ENCODE measurements at regions not wholly inside any gene's neighbourhood (a gene's known extent, or its start where the extent isn't known, plus 50 kb on each side); places are given as distances from the start of the nearest gene placed in this dataset.

DNA sequence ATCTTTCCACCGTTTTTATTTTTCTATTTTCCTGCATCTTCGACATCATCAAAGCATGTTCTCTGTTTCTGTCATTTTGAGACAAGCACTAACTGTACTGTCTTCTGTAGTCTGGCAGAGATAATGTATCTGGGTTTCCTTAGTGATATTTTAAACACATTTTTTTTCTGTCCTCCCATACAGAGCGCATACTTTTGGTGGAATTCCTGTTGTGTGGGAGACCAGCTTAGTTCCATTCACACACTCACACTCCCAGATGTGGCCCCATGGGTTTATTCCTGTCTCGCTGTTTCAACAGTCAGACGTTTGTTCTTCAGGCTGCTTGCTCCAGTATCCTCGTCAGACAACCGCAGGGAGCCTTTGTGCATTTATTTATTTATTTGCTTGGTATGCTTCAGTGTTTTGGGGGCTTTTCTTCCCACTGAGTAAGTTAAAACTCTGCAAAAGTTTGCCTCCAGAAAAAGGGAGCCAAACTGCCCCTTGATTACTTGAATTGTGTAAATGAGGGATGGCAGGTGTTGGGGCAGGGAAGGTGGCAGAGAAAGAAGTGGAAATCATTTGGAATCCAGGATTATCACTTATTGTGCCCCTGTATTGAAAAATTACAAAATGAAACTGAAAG is 456.8 kb upstream of the KLF6 start:
- TF ChIP-seq POLR2AphosphoS5 (IDR thresholded peaks at IDR 0.05; ENCODE audit: low read depth, low read length) = no peak
- no peak for TF ChIP-seq POLR2A (IDR thresholded peaks at IDR 0.05; ENCODE audit: low read depth, low read length)
- TF ChIP-seq POU2F2 (IDR thresholded peaks at IDR 0.05; ENCODE audit: low read depth, low read length) = no peak
- no peak for TF ChIP-seq SPI1 (IDR thresholded peaks at IDR 0.05; ENCODE audit: low read depth, low read length)
- no peak for TF ChIP-seq TAF1 (IDR thresholded peaks at IDR 0.05; ENCODE audit: low read depth, low read length)
